HT-29 (cell line): ENCODE measurements at regions not wholly inside any gene's neighbourhood (a gene's known extent, or its start where the extent isn't known, plus 50 kb on each side); places are given as distances from the start of the nearest gene placed in this dataset.
"Not testable (repeated sequence)": the region's sequence is repeated elsewhere in the genome, so short reads cannot be mapped to it uniquely, and the experiment has no call there.

Source experiments
- DNase-seq: peaks from one replicate; pipeline ENCODE4 v3.0.0-alpha.2; 2015; ENCODE audit warnings: low spot score

- no peak for DNase-seq
Observed at GRCh38 chr10:100661520-100661919, 83.9 kb upstream of the PAX2 start.

DNA sequence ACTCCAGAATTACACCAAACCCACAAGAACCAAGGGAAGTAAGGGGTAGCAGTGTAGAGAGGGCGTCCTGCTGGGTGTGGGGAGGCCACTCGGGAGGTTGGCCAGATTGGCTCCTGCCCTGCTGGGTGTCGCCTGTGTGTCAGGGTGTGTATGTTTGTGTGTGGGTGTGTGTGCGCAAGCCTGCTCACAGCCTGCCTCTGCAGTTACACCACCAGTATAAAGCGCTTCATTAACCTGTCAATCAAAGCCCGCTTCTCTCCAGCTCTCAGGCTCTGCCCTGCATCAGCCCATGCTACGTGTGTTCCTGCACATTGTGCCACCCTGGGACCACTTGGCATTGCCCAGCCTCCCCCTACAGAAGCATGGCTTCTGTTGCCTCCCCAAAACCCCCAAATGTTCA, 83.3 kb upstream of the PAX2 start:
- DNase-seq = no peak

- DNase-seq = no peak
Observed at GRCh38 chr10:100664316-100665149, 80.8 kb upstream of the PAX2 start.

DNA sequence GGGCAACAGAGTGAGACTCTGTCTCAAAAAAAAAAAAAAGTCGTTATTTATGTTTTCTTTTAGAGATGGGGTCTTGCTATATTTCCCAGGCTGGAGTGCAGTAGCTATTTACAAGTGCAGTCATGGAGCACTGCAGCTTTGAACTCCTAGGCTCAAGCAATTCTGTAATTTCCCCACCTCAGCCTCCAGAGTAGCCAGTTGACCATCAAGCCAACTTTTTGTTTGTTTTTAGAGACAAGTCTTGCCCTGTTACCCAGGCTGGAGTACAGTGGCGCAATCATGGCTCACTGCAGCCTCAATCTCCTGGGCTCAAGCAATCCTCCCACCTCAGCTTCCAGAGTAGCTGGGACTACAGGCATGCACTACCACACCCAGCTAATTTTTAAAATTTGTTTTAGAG, 78.7 kb upstream of the PAX2 start:
- not testable (repeated sequence) for DNase-seq

DNA sequence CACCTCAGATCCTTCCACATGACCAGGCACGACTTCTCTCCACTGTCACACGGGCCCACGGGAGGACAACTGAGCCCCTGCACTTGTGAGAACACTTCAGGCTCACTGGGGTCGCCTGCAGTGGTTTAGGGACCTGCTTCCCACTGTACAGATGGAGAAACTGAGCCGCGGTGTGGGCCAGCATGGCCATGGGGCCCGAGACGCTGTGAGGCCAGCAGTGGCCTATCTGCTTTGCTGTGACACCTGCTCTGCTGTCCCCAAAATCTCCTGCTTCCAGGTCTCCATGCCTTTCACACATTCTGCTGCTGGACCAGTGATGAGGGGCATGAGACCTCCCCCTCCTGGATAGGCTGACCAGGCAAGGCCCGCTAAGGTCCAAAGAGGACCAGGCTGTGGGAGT, 75.8 kb upstream of the PAX2 start:
- no peak for DNase-seq

- no peak for DNase-seq
Observed at GRCh38 chr10:100670368-100670767, 75.0 kb upstream of the PAX2 start.

GRCh38 chr10:100670828-100671479, 74.4 kb upstream of the PAX2 start:
- no peak for DNase-seq

GRCh38 chr10:100672199-100672598, 73.2 kb upstream of the PAX2 start:
- DNase-seq = no peak

DNA sequence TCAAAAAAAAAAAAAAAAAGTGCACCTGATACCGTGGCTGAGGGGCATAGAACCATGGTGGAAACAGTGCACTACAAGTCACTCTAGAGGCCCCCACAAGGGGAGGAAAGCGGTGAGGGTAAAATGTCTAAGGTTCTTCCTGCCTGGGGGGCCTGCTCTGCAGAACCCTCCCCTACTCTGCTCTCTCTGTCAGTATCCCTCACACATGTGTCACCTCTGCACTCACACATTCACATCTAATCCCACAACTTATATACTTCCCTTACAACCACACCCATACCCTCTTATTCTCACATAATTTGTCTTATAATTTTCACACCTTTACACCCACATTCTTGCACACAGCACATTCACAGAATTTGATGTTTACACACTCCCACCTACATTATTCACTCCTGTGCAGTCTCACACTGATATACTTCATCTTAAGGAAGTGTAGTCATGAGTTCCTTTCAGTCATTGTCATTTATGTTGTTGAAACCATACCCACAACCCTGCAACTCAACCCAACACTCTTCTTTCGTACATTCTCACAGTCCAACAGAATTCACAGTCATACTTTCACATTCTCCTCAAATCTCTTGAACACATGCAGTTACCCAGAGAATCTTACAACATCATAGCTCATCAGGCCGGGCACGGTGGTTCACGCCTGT, 68.0 kb upstream of the PAX2 start:
- DNase-seq = no peak

- DNase-seq = no peak
Observed at GRCh38 chr10:100679327-100679726, 66.1 kb upstream of the PAX2 start.

GRCh38 chr10:100683004-100683403, 62.4 kb upstream of the PAX2 start:
- DNase-seq = no peak

DNA sequence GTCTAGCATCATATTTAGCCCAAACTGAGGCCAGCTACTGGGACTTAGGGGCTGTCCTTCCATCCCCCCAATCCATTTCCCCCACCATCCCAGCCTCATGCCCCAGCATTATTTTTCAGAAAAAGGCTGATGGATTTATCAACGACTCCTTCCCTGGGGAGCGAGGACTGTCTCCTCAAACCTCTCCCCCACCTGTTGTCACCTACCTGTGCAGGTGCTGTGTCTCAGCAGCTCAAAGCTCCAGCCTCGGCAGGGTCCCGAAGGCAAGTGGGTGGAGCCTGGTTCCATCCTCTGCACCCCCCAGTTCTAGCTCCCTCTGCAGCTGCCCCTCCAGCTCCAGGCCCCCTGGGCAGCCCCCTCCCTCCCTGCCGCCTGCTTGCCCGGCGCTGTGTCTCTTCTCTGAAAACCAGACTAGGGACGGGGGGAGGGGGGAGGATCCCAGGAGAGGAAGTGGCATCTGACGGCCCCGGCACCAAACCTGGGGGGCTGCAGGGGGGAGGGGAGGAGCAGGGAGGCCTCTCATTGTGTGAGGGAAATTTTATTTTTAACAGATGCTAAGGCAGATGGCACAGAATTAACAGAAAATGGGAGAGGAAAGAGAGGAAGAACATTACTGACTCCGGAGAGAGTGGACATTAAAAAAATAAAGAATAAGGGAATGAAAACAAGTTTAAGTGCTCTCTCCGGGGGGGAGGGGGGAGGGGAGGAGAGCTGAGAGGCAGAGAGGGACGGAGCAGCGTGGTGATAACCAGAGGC, 61.7 kb upstream of the PAX2 start:
- no peak for DNase-seq

GRCh38 chr10:100684688-100685235, 60.6 kb upstream of the PAX2 start:
- no peak for DNase-seq

DNA sequence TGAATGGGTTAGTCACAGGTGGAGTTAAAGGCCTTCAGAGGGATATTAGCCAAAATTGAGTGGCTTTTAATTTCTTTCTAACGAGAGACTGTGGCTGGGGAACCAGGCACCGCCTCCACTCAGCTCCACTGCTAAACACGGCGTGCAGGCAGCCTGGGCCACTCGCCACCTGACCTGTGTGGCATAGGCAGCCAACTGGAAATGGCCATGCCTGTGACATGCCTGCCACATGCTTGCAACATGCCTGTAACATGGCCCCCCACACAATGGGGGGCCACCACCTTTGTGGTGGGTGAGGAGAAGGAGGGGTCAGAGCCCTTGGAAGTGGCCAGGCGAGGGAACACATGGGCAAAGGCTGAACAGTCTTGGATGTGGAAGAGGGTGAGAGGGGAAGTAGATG, 60.1 kb upstream of the PAX2 start:
- DNase-seq = no peak

GRCh38 chr10:100687143-100688003, 58.0 kb upstream of the PAX2 start:
- DNase-seq = no peak

DNA sequence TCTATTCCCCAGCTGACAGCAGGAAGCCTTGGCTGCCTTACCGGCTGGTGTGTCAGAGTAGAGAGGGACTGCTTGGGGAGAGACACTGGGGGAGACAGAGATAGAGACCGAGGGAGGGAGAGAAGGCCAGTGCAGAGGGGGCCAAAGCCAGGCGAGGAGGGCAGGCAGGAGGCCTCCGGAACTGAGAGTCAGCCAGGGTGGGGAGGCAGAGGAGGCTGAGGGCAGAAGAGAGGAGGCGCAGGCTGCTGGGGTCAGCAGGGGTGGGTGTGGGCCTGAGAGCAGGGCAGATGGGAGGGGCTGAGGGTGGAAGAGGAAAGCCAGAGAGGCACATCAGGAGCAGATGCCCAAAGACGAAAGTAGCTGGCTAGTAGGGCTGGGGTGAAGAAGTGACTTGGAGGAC, 57.2 kb upstream of the PAX2 start:
- DNase-seq = no peak

DNA sequence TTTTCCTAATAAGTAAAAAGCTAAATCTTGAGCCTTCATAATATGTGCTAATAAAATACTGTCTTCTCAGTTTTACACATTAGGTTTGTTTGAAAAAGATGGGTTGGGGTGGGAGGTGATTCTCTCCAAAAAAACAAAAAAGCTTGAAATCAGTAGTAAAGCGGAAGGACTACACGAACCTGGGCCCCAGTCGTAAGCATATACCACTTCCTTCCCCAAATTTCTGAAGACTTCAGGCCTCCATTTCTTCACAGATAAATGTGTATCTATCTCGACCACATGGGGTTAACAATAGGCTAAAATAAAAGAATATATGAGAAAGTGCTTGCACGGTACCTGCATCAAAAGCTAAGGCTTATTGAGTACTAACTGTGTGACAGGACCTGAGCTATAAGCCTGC, 51.6 kb upstream of the PAX2 start:
- no peak for DNase-seq
